ENCODE measurements at regions not wholly inside any gene's neighbourhood (a gene's known extent, or its start where the extent isn't known, plus 50 kb on each side); places are given as distances from the start of the nearest gene placed in this dataset.

GRCh38 chr10:4687397-4687796 is 138.6 kb upstream of the AKR1E2 start:
- no peaks in the 10 kb centered on the region for H3K36me3 Mint-ChIP-seq (ENCODE audit: low read depth, unreplicated experiment)
- no peak for TF ChIP-seq CTCF (IDR thresholded peaks at IDR 0.05; ENCODE audit: unreplicated experiment)
- no peak overlapping the region for H3K27ac Mint-ChIP-seq (ENCODE audit: unreplicated experiment)
- H3K9me3 Mint-ChIP-seq (ENCODE audit: unreplicated experiment): no peaks in the 10 kb centered on the region
- no peak overlapping the region for H3K4me3 Mint-ChIP-seq (ENCODE audit: unreplicated experiment)
- H3K27me3 Mint-ChIP-seq (ENCODE audit: unreplicated experiment): no peaks in the 10 kb centered on the region
- DNase-seq (ENCODE audit: low spot score): no peak
- H3K4me1 Mint-ChIP-seq (ENCODE audit: unreplicated experiment): peaks cover 10% of the 10 kb centered on the region

DNA sequence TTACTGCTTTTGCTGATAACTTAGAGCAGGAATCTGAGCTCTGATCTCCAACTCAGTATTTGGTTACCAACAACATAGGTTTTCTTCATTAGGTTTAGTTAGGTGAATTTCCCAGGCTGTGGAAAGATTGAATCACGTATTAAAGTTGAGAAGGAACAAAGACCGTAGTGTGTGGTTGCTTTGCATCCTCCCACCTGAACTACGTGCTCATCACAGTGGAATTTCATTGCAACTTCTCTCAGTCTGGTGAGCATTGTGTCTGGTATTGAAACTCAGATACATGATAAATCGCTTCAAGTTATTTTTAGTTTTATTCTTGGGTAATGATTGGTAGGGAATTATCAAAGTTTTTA is 139.4 kb upstream of the AKR1E2 start:
- H3K27me3 Mint-ChIP-seq (ENCODE audit: unreplicated experiment): no peaks in the 10 kb centered on the region
- H3K4me1 Mint-ChIP-seq (ENCODE audit: unreplicated experiment): peaks cover 10% of the 10 kb centered on the region
- H3K27ac Mint-ChIP-seq (ENCODE audit: unreplicated experiment): no peak overlapping the region
- no peak overlapping the region for H3K4me3 Mint-ChIP-seq (ENCODE audit: unreplicated experiment)
- no peaks in the 10 kb centered on the region for H3K36me3 Mint-ChIP-seq (ENCODE audit: low read depth, unreplicated experiment)
- no peak for TF ChIP-seq CTCF (IDR thresholded peaks at IDR 0.05; ENCODE audit: unreplicated experiment)
- no peak for DNase-seq (ENCODE audit: low spot score)
- no peaks in the 10 kb centered on the region for H3K9me3 Mint-ChIP-seq (ENCODE audit: unreplicated experiment)

- no peak for DNase-seq (ENCODE audit: low spot score)
- Mint-ChIP-seq H3K27me3 (ENCODE audit: unreplicated experiment) (no peaks in the 10 kb centered on the region), H3K27ac (ENCODE audit: unreplicated experiment) (no peak overlapping the region), H3K36me3 (ENCODE audit: low read depth, unreplicated experiment) (no peaks in the 10 kb centered on the region), H3K4me3 (ENCODE audit: unreplicated experiment) (no peak overlapping the region), H3K4me1 (ENCODE audit: unreplicated experiment) (peaks cover 10% of the 10 kb centered on the region), H3K9me3 (ENCODE audit: unreplicated experiment) (no peaks in the 10 kb centered on the region)
- no peak for TF ChIP-seq CTCF (IDR thresholded peaks at IDR 0.05; ENCODE audit: unreplicated experiment)
Observed at GRCh38 chr10:4685904-4686643, 139.9 kb upstream of the AKR1E2 start.

- H3K9me3 Mint-ChIP-seq (ENCODE audit: unreplicated experiment): no peaks in the 10 kb centered on the region
- H3K4me1 Mint-ChIP-seq (ENCODE audit: unreplicated experiment): peaks cover 10% of the 10 kb centered on the region
- TF ChIP-seq CTCF (IDR thresholded peaks at IDR 0.05; ENCODE audit: unreplicated experiment): no peak
- no peak overlapping the region for H3K27ac Mint-ChIP-seq (ENCODE audit: unreplicated experiment)
- DNase-seq (ENCODE audit: low spot score): no peak
- H3K27me3 Mint-ChIP-seq (ENCODE audit: unreplicated experiment): no peaks in the 10 kb centered on the region
- no peaks in the 10 kb centered on the region for H3K36me3 Mint-ChIP-seq (ENCODE audit: low read depth, unreplicated experiment)
- H3K4me3 Mint-ChIP-seq (ENCODE audit: unreplicated experiment): no peak overlapping the region
Observed at GRCh38 chr10:4685491-4685890, 140.5 kb upstream of the AKR1E2 start.

DNA sequence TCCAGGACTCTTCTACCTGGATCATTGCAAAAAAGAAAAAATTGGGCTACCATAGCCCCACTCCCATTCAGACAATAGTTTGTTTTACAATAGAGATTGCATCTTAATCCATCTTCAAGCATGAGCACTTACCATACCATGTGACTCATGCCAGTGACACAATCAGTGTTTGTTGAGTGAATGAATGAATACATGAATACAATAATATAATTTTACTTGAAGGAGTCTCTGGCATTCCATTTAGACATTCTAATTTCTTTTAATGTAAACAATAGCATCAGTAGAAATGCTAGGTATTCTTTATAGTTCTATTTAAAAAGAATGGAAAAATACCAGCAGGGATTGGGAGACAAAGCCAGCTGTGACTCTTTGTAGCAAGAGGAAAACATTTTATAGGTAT is 141.6 kb upstream of the AKR1E2 start:
- Mint-ChIP-seq H3K27me3 (ENCODE audit: unreplicated experiment) (no peaks in the 10 kb centered on the region), H3K4me1 (ENCODE audit: unreplicated experiment) (peaks cover 10% of the 10 kb centered on the region), H3K9me3 (ENCODE audit: unreplicated experiment) (no peaks in the 10 kb centered on the region), H3K36me3 (ENCODE audit: low read depth, unreplicated experiment) (no peaks in the 10 kb centered on the region), H3K4me3 (ENCODE audit: unreplicated experiment) (no peak overlapping the region), H3K27ac (ENCODE audit: unreplicated experiment) (no peak overlapping the region)
- no peak for TF ChIP-seq CTCF (IDR thresholded peaks at IDR 0.05; ENCODE audit: unreplicated experiment)
- no peak for DNase-seq (ENCODE audit: low spot score)

Measured in endothelial cell (in vitro differentiated cells).